ENCODE measurements at regions not wholly inside any gene's neighbourhood (a gene's known extent, or its start where the extent isn't known, plus 50 kb on each side); places are given as distances from the start of the nearest gene placed in this dataset.

DNA sequence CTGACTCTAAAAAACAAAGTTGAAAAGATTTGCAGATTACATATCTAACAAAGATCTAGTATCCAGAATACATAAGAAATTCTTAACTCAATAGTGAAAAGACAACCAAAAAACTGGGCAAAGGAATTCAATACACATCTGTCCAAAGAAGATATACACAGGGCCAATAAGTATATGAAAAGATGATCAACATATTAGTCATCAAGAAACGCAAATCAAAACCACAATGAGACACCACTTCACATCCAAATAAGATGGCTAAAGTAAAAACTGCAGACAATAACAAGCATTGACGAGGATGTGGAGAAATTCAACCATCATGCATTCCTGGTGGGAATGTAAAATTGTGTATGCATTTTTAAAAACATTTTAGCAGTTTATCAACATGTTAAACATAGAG is 256.0 kb downstream of the EIPR1 start:
- Histone ChIP-seq H3K18ac (ENCODE audit: extremely low read depth, low read length) (no peak overlapping the region), H2BK120ac (replicated peaks; ENCODE audit: low read depth, low read length) (no peak overlapping the region), H2BK15ac (ENCODE audit: low read length) (no peak overlapping the region), H4K91ac (replicated peaks; ENCODE audit: insufficient read length, low read length) (no peak overlapping the region), H3K4me3 (ENCODE audit: extremely low read depth in 1 of 4, insufficient read depth in 2 of 4, low read depth in 3 of 4, low read length in 4 of 4) (no peak overlapping the region), H3K4me2 (ENCODE audit: insufficient read depth in 1 of 2, low read depth in 2 of 2, low read length in 2 of 2) (no peak overlapping the region), H2AFZ (ENCODE audit: low read length) (no peak overlapping the region), H3K36me3 (ENCODE audit: control insufficient read depth in 2 of 4, insufficient read depth in 4 of 4, low read length in 3 of 4) (no peaks in the 10 kb centered on the region), H3K14ac (ENCODE audit: insufficient read length) (no peak overlapping the region), H2AK5ac (ENCODE audit: low read depth, low read length) (no peak overlapping the region), H4K5ac (ENCODE audit: insufficient read length, low read depth, low read length) (no peak overlapping the region), H3K79me2 (ENCODE audit: control insufficient read depth in 1 of 2, insufficient read depth in 2 of 2, low read length in 2 of 2) (no peaks in the 10 kb centered on the region), H3K56ac (replicated peaks; ENCODE audit: insufficient read length, low read depth, low read length) (no peak overlapping the region), H3K4me1 (replicated peaks in 1 of 4; ENCODE audit: control insufficient read depth in 3 of 4, insufficient read depth in 4 of 4, low read length in 3 of 4) (peaks cover 0 to 3% (median under 1%) of the 10 kb centered on the region in 4 experiments; a peak in 2 of 7 replicates), H3K23me2 (ENCODE audit: low read depth, low read length) (no peaks in the 10 kb centered on the region), H3K4ac (replicated peaks; ENCODE audit: insufficient read length, low read depth, low read length) (no peak overlapping the region), H2BK12ac (ENCODE audit: low read depth, low read length) (no peak overlapping the region), H2BK5ac (ENCODE audit: low read depth, low read length) (no peak overlapping the region), H4K8ac (ENCODE audit: extremely low read depth, insufficient read depth, low read length) (no peak overlapping the region), H3K9me3 (ENCODE audit: insufficient read depth in 2 of 2, low read depth in 1 of 2, low read length in 1 of 2) (no peaks in the 10 kb centered on the region), H3K9ac (replicated peaks in 1 of 4; ENCODE audit: extremely low read depth in 1 of 4, low read depth in 3 of 4, low read length in 3 of 4) (no peak overlapping the region), H3K23ac (ENCODE audit: insufficient read length) (no peak overlapping the region), H3K79me1 (ENCODE audit: low read depth, low read length) (no peaks in the 10 kb centered on the region), H2BK20ac (ENCODE audit: low read length) (no peak overlapping the region), H4K20me1 (replicated peaks in 1 of 2; ENCODE audit: control insufficient read depth in 1 of 2, insufficient read depth in 2 of 2, low read length in 2 of 2) (no peaks in the 10 kb centered on the region), H3K27ac (ENCODE audit: low read depth, low read length) (no peak overlapping the region), H3K27me3 (replicated peaks in 1 of 4; ENCODE audit: control insufficient read depth in 3 of 4, extremely low read depth in 1 of 4, insufficient read depth in 3 of 4, low read length in 3 of 4) (no peaks in the 10 kb centered on the region; a peak in 1 of 7 replicates)
- no peak for FAIRE-seq
- WGBS, 2 experiments (ENCODE audit: extremely low coverage in 1 of 2, insufficient coverage in 1 of 2, insufficient read length in 1 of 2, insufficient replicate concordance in 2 of 2, low coverage in 1 of 2, low lambda C conversion rate in 2 of 2, missing lambda C conversion rate in 1 of 2): 93% methylated on average over 2 of the region's 2 CpGs; no CpG with 5 or more reads in 1 of the 2 experiments
- POLR2A ChIA-PET (ENCODE audit: partially characterized antibody): no interaction called here
- CTCF ChIA-PET (ENCODE audit: partially characterized antibody): no interaction called here
- DNase-seq (ENCODE audit: low read depth in 1 of 2, low spot score in 2 of 2): no peak
- TF ChIP-seq SIX5 (IDR thresholded peaks at IDR 0.05; ENCODE audit: low read depth, low read length) (no peak), NRF1 (IDR thresholded peaks at IDR 0.05; ENCODE audit: low read depth, low read length) (no peak), SRF (IDR thresholded peaks at IDR 0.05; ENCODE audit: low read depth, low read length) (no peak), RAD21 (IDR thresholded peaks at IDR 0.05 in 1 of 2, conservative IDR thresholded peaks at IDR 0.05 in 1 of 2; ENCODE audit: low read depth in 2 of 2, low read length in 2 of 2) (no peak), PHF8 (conservative IDR thresholded peaks at IDR 0.05; ENCODE audit: low read depth, low read length) (no peak), POLR2A (IDR thresholded peaks at IDR 0.05; ENCODE audit: control extremely low read depth in 1 of 2, low read depth in 2 of 2, low read length in 2 of 2) (no peak), EP300 (IDR thresholded peaks at IDR 0.05; ENCODE audit: borderline replicate concordance in 1 of 2, low read depth in 2 of 2, low read length in 2 of 2) (no peak), GABPA (IDR thresholded peaks at IDR 0.05; ENCODE audit: borderline replicate concordance, insufficient read depth, low read length) (no peak)
- TF ChIP-seq, protein P1, sequence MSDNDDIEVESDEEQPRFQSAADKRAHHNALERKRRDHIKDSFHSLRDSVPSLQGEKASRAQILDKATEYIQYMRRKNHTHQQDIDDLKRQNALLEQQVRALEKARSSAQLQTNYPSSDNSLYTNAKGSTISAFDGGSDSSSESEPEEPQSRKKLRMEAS (IDR thresholded peaks at IDR 0.05): no peak
- TF ChIP-seq, protein P2, sequence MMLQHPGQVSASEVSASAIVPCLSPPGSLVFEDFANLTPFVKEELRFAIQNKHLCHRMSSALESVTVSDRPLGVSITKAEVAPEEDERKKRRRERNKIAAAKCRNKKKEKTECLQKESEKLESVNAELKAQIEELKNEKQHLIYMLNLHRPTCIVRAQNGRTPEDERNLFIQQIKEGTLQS (IDR thresholded peaks at IDR 0.05; ENCODE audit: insufficient read depth, low read depth, low read length): no peak
- TF ChIP-seq, protein P3, sequence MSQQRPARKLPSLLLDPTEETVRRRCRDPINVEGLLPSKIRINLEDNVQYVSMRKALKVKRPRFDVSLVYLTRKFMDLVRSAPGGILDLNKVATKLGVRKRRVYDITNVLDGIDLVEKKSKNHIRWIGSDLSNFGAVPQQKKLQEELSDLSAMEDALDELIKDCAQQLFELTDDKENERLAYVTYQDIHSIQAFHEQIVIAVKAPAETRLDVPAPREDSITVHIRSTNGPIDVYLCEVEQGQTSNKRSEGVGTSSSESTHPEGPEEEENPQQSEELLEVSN (IDR thresholded peaks at IDR 0.05): no peak
- TF ChIP-seq, protein P4, sequence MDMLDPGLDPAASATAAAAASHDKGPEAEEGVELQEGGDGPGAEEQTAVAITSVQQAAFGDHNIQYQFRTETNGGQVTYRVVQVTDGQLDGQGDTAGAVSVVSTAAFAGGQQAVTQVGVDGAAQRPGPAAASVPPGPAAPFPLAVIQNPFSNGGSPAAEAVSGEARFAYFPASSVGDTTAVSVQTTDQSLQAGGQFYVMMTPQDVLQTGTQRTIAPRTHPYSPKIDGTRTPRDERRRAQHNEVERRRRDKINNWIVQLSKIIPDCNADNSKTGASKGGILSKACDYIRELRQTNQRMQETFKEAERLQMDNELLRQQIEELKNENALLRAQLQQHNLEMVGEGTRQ (IDR thresholded peaks at IDR 0.05; ENCODE audit: low read length): no peak

All from H1 (cell line).